ENCODE measurements at regions not wholly inside any gene's neighbourhood (a gene's known extent, or its start where the extent isn't known, plus 50 kb on each side); places are given as distances from the start of the nearest gene placed in this dataset.

GRCh38 chr3:4198491-4198890, 104.7 kb upstream of the SETMAR start:
- no peak overlapping the region for H2AFZ ChIP-seq (replicated peaks; ENCODE audit: low read length, poor library complexity)
- no TSS peak for BruUV-seq (replicated peaks)
- H2AK9ac ChIP-seq (replicated peaks; ENCODE audit: low read depth, low read length, poor library complexity) = no peak overlapping the region
- TF ChIP-seq MXI1 (IDR thresholded peaks at IDR 0.05; ENCODE audit: borderline replicate concordance, low read depth, low read length) (no peak), RFX5 (IDR thresholded peaks at IDR 0.05; ENCODE audit: low read depth, low read length) (no peak), CEBPB (IDR thresholded peaks at IDR 0.05; ENCODE audit: low read depth, low read length) (no peak), CHD1 (IDR thresholded peaks at IDR 0.05; ENCODE audit: low read depth, low read length) (no peak), BHLHE40 (IDR thresholded peaks at IDR 0.05; ENCODE audit: low read depth, low read length) (no peak), USF2 (IDR thresholded peaks at IDR 0.05; ENCODE audit: low read depth, low read length) (no peak), MAFK (IDR thresholded peaks at IDR 0.05; ENCODE audit: low read depth, low read length) (no peak), MAZ (IDR thresholded peaks at IDR 0.05; ENCODE audit: borderline replicate concordance, low read depth, low read length) (no peak), RAD21 (IDR thresholded peaks at IDR 0.05; ENCODE audit: low read length) (no peak), FOS (IDR thresholded peaks at IDR 0.05; ENCODE audit: low read depth, low read length) (no peak), CTCF (conservative IDR thresholded peaks at IDR 0.05; ENCODE audit: low read depth, low read length) (no peak), POLR2A (IDR thresholded peaks at IDR 0.05; ENCODE audit: low read depth, low read length) (no peak), NFE2L2 (IDR thresholded peaks at IDR 0.05; ENCODE audit: low read depth, low read length) (no peak)
- H4K91ac ChIP-seq (ENCODE audit: insufficient read depth, low read depth, low read length) = no peak overlapping the region
- no peak overlapping the region for H4K8ac ChIP-seq (ENCODE audit: low read depth in 2 of 2, low read length in 2 of 2)
- no peak overlapping the region for H2BK5ac ChIP-seq (ENCODE audit: low read depth, low read length, poor library complexity, severe bottlenecking)
- POLR2A ChIA-PET (ENCODE audit: unreplicated experiment) = no interaction called here
- ATAC-seq (ENCODE audit: low read depth) (no peak), DNase-seq (no peak)
- H3K23ac ChIP-seq (ENCODE audit: low read depth, low read length) = no peak overlapping the region
- H3K14ac ChIP-seq (replicated peaks; ENCODE audit: low read depth, low read length) = no peak overlapping the region
- H3K9me3 ChIP-seq (ENCODE audit: control insufficient read depth, insufficient read depth, low read length) = peaks cover 10% of the 10 kb centered on the region
- no peak overlapping the region for H3K18ac ChIP-seq (ENCODE audit: low read depth, low read length)
- dilution Hi-C loops (cut with HindIII; ENCODE audit: low sequenced_read_pairs, unreplicated experiment) (no loop called here), in situ Hi-C loops (cut with MboI; ENCODE audit: low sequenced_read_pairs) (no loop called here), intact Hi-C loops (cut with micrococcal nuclease) (no loop called here)
- H4K20me1 ChIP-seq (ENCODE audit: insufficient read depth, low read length) = no peaks in the 10 kb centered on the region
- H3K9me1 ChIP-seq (ENCODE audit: insufficient read depth, low read length) = no peaks in the 10 kb centered on the region
- no peak overlapping the region for H3K4me2 ChIP-seq (ENCODE audit: low read depth, low read length)
- WGBS, 2 experiments (ENCODE audit: extremely low coverage in 2 of 2, insufficient read length in 1 of 2) = no CpG with 5 or more reads among the region's 3 CpGs
- CTCF ChIA-PET = no interaction called here
- no peaks in the 10 kb centered on the region for H3K36me3 ChIP-seq (ENCODE audit: control insufficient read depth, insufficient read depth, low read length)
- no peak overlapping the region for H3K4me3 ChIP-seq (ENCODE audit: insufficient read depth, low read depth, low read length)
- H3K27ac ChIP-seq (ENCODE audit: insufficient read depth, low read length) = no peak overlapping the region
- H3K27me3 ChIP-seq (ENCODE audit: control insufficient read depth, insufficient read depth, low read length) = no peaks in the 10 kb centered on the region
- no peaks in the 10 kb centered on the region for H3K4me1 ChIP-seq (ENCODE audit: control insufficient read depth, insufficient read depth, low read length)
- no peak overlapping the region for H3K56ac ChIP-seq (ENCODE audit: extremely low read depth, insufficient read depth, low read length)
- no peaks in the 10 kb centered on the region for H3K79me1 ChIP-seq (ENCODE audit: low read depth in 1 of 2, low read length in 2 of 2)
- H3K4ac ChIP-seq (ENCODE audit: low read depth, low read length) = no peak overlapping the region
- H3K9ac ChIP-seq (ENCODE audit: low read depth, low read length) = no peak overlapping the region
- no peak overlapping the region for H2AK5ac ChIP-seq (ENCODE audit: low read depth, low read length)
- no peak overlapping the region for H4K5ac ChIP-seq (ENCODE audit: low read depth, low read length)
- no peak overlapping the region for H2BK20ac ChIP-seq (ENCODE audit: low read depth, low read length)
- no peak overlapping the region for H2BK15ac ChIP-seq (ENCODE audit: low read depth, low read length)
- no peak overlapping the region for H2BK120ac ChIP-seq (ENCODE audit: low read depth, low read length)

Measured in IMR-90 (cell line).